ENCODE measurements at regions not wholly inside any gene's neighbourhood (a gene's known extent, or its start where the extent isn't known, plus 50 kb on each side); places are given as distances from the start of the nearest gene placed in this dataset.

DNA sequence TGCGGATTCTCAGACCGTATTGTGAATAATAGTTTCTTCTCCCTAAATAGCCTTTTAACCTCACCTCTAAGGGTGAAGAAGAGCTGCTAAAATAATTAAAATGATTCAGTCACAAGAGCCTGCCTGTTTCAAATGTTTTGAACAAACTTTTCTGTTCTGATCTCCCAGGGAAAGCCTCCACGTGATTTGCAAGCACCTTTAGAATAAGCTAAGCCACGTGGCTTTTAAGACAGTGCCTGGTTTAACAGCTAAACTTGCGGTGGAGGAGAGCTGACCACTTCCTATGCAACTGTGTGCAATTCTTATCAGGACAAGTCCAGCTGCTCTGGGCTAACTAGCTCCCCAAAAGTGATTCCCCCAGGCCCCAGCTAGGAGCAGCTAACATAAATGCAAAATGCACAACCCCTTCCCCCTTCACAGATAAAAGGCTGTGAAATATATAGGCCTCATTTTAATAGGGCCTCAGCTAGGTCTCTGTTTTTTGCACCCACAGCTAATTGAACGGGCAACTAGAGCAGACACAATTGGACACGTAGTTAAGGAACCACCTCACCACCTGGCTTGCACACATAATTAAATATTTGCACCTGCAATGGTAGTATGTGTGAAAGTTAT, 401.2 kb upstream of the NR2F2 start:
- TF ChIP-seq, protein P1, sequence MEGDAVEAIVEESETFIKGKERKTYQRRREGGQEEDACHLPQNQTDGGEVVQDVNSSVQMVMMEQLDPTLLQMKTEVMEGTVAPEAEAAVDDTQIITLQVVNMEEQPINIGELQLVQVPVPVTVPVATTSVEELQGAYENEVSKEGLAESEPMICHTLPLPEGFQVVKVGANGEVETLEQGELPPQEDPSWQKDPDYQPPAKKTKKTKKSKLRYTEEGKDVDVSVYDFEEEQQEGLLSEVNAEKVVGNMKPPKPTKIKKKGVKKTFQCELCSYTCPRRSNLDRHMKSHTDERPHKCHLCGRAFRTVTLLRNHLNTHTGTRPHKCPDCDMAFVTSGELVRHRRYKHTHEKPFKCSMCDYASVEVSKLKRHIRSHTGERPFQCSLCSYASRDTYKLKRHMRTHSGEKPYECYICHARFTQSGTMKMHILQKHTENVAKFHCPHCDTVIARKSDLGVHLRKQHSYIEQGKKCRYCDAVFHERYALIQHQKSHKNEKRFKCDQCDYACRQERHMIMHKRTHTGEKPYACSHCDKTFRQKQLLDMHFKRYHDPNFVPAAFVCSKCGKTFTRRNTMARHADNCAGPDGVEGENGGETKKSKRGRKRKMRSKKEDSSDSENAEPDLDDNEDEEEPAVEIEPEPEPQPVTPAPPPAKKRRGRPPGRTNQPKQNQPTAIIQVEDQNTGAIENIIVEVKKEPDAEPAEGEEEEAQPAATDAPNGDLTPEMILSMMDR (IDR thresholded peaks at IDR 0.05; ENCODE audit: unreplicated experiment) = no peak
- Mint-ChIP-seq H3K27ac (ENCODE audit: unreplicated experiment) (no peak overlapping the region), H3K4me1 (ENCODE audit: low read depth, unreplicated experiment) (no peaks in the 10 kb centered on the region), H3K27me3 (ENCODE audit: unreplicated experiment) (no peaks in the 10 kb centered on the region), H3K9me3 (ENCODE audit: low read depth, unreplicated experiment) (peaks cover 2% of the 10 kb centered on the region), H3K36me3 (ENCODE audit: insufficient read depth, unreplicated experiment) (no peaks in the 10 kb centered on the region), H3K4me3 (ENCODE audit: low read depth, unreplicated experiment) (no peak overlapping the region)
- no peak for DNase-seq
- intact Hi-C loops (cut with micrococcal nuclease; ENCODE audit: unreplicated experiment) = loop anchor here (10.0 kb wide), 2 partner anchors 245 to 335 kb away; no protein-coding TSS in a partner anchor
- CTCF ChIA-PET = no interaction called here
- BruUV-seq (replicated peaks) = no TSS peak

DNA sequence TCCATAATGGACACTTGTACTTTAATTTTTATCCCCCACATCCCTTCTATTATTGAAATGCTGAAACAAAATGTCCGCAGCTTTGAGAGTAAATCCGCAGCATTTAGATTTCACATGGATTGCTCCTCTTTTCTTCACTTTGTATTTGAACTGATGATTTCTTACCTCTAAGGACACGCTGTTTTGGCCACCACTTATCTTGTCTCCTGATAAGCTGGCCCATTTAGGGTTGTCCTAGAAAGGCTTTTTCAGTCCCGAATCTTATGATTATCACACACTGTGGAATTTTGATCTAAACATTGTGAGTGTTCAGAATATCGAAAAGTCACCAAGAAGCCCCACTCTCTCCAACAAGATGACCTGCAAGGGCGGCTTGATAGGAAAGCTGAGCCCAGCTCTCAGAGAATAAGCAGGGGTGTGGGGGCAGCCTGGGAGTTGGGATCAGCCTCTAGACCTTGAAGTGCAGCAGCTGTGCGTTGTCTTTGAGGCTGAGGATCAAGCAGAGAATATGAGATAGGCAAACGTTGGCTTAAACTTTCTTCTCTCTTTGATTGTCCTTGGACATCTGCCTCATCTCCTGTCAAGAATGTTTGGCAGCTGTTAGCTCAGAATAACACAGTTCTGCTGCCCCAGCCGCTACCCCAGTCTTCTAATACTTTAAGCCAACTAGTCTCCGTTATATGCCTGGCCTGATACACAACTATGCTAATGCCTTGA, 399.7 kb upstream of the NR2F2 start:
- CTCF ChIA-PET = no interaction called here
- BruUV-seq (replicated peaks) = no TSS peak
- Mint-ChIP-seq H3K9me3 (ENCODE audit: low read depth, unreplicated experiment) (peaks cover 2% of the 10 kb centered on the region), H3K4me3 (ENCODE audit: low read depth, unreplicated experiment) (no peak overlapping the region), H3K4me1 (ENCODE audit: low read depth, unreplicated experiment) (no peaks in the 10 kb centered on the region), H3K27ac (ENCODE audit: unreplicated experiment) (no peak overlapping the region), H3K27me3 (ENCODE audit: unreplicated experiment) (no peaks in the 10 kb centered on the region), H3K36me3 (ENCODE audit: insufficient read depth, unreplicated experiment) (no peaks in the 10 kb centered on the region)
- intact Hi-C loops (cut with micrococcal nuclease; ENCODE audit: unreplicated experiment) = no loop called here
- no peak for DNase-seq
- TF ChIP-seq, protein P1 (IDR thresholded peaks at IDR 0.05; ENCODE audit: unreplicated experiment) = no peak

DNA sequence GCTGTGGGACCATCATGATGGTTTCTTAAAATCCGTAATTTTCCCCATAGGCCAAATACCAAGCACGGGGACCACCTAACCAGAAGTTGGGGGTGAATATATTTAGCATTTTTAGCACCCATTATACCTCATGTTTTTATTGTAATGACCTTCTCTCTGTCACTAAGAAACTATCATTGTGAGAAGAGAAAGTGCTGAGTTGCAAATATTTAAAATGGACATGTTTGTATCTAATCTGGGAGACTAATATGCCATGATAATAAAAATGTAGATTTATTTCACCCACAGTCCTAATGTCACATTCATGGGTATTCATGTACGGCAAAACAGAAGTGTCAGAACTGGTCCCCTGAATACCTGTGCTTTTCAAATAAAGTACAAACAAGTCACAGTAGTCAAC, 398.9 kb upstream of the NR2F2 start:
- CTCF ChIA-PET = no interaction called here

DNA sequence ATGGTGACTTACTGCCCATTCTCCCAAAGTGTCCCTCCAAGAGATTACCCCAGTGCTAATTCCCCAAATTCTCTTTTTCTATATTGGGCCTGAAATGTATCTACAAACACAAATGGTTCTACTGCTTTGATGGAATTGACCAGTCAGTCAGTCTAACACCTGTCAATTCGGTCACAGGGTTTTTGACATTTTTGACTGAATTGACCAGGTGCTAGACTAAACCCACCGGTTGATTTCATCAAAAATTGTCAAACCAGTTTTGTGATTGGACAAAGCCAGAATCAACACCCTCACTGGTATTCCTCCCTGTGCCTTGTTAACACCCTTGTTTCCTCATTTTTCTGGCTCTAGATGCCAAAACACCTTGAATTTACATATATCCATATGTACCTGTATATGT, 398.4 kb upstream of the NR2F2 start:
- TF ChIP-seq, protein P1 (IDR thresholded peaks at IDR 0.05; ENCODE audit: unreplicated experiment) = no peak
- Mint-ChIP-seq H3K36me3 (ENCODE audit: insufficient read depth, unreplicated experiment) (no peaks in the 10 kb centered on the region), H3K27me3 (ENCODE audit: unreplicated experiment) (no peaks in the 10 kb centered on the region), H3K27ac (ENCODE audit: unreplicated experiment) (no peak overlapping the region), H3K4me3 (ENCODE audit: low read depth, unreplicated experiment) (no peak overlapping the region), H3K9me3 (ENCODE audit: low read depth, unreplicated experiment) (peaks cover 2% of the 10 kb centered on the region), H3K4me1 (ENCODE audit: low read depth, unreplicated experiment) (no peaks in the 10 kb centered on the region)
- CTCF ChIA-PET = no interaction called here
- no TSS peak for BruUV-seq (replicated peaks)
- intact Hi-C loops (cut with micrococcal nuclease; ENCODE audit: unreplicated experiment) = no loop called here
- no peak for DNase-seq

More for the DNA sequence above, 398.9 kb upstream of the NR2F2 start:
- Mint-ChIP-seq H3K27ac (ENCODE audit: unreplicated experiment) (no peak overlapping the region), H3K27me3 (ENCODE audit: unreplicated experiment) (no peaks in the 10 kb centered on the region), H3K36me3 (ENCODE audit: insufficient read depth, unreplicated experiment) (no peaks in the 10 kb centered on the region), H3K9me3 (ENCODE audit: low read depth, unreplicated experiment) (peaks cover 2% of the 10 kb centered on the region), H3K4me3 (ENCODE audit: low read depth, unreplicated experiment) (no peak overlapping the region), H3K4me1 (ENCODE audit: low read depth, unreplicated experiment) (no peaks in the 10 kb centered on the region)
- DNase-seq = no peak
- BruUV-seq (replicated peaks) = no TSS peak
- intact Hi-C loops (cut with micrococcal nuclease; ENCODE audit: unreplicated experiment) = no loop called here
- TF ChIP-seq, protein P1 (IDR thresholded peaks at IDR 0.05; ENCODE audit: unreplicated experiment) = no peak

Data from Calu3 (cell line).